ENCODE measurements at regions not wholly inside any gene's neighbourhood (a gene's known extent, or its start where the extent isn't known, plus 50 kb on each side); places are given as distances from the start of the nearest gene placed in this dataset.

DNA sequence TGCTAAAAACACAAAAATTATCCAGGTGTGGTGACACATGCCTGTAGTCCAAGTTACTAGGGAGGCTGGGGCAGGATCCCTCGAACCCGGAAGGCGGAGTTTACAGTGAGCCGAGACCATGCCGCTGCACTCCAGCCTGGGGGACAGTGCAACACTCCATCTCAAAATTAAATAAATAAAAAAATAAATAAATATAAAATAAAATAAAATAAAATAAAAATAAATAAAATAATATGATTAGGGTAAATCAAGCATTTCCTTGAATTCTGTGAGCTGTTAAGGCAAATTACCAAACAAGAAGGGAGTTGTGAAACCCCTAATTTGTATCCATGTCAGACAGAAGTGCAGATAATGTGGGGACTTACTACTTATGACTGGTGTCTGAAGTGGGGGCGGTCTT, 1928.9 kb upstream of the IGFBP7 start:
- no peak overlapping the region for H3K4me3 ChIP-seq (ENCODE audit: low read depth, low read length)
- TF ChIP-seq, protein P1, sequence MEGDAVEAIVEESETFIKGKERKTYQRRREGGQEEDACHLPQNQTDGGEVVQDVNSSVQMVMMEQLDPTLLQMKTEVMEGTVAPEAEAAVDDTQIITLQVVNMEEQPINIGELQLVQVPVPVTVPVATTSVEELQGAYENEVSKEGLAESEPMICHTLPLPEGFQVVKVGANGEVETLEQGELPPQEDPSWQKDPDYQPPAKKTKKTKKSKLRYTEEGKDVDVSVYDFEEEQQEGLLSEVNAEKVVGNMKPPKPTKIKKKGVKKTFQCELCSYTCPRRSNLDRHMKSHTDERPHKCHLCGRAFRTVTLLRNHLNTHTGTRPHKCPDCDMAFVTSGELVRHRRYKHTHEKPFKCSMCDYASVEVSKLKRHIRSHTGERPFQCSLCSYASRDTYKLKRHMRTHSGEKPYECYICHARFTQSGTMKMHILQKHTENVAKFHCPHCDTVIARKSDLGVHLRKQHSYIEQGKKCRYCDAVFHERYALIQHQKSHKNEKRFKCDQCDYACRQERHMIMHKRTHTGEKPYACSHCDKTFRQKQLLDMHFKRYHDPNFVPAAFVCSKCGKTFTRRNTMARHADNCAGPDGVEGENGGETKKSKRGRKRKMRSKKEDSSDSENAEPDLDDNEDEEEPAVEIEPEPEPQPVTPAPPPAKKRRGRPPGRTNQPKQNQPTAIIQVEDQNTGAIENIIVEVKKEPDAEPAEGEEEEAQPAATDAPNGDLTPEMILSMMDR (IDR thresholded peaks at IDR 0.05; ENCODE audit: insufficient read depth, low read depth, low read length) = no peak
- no peak for DNase-seq (ENCODE audit: low read depth)

DNA sequence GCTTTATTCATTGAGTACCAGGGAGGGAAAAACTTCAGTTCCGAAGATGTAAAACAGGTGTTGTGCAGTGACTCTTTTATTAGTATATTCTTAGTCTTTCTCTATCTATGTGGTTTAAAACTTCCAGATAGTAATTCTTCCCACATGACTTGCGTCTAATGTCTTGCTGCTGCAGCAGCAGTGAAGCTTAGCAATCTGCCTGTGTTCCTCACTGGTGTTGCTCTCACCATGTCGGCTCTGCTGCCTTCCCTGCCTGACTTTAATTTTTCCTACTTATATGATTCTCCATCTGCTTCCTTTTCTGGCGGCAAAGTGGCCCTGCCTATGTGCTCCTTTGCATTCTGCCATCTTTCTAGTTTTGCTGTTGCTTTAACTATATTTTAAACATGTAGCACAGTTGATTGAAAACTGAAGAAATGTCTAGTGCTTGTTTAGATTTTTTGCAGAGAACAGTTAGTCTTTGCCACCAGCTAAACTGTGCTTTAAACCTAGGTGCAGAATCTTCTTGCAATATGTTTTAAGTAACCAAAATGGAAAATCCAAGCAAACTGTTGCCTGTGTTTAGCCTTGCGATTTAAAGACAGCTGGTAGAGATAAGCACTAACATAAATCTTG, 1934.2 kb upstream of the IGFBP7 start:
- TF ChIP-seq, protein P1 (IDR thresholded peaks at IDR 0.05; ENCODE audit: insufficient read depth, low read depth, low read length) = no peak
- H3K4me3 ChIP-seq (ENCODE audit: low read depth, low read length) = no peak overlapping the region
- no peak for DNase-seq (ENCODE audit: low read depth)

DNA sequence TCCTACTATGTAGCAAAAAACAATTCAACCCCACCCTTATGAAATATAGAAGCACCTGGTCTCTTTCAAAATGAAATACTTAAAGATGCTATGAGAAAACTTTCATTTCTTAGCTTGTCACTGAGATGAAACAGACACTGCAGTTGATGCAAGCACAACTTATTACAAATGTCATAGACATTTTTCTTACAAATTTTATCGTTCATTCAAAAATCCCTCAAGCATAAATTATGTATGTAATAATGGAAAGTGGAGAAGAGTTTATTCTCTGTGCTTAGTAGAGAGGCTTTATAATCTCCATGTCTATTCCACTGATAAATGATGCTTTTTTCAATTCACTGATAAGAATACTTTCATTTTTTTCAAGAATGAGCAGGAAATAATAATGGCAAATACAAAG, 1943.9 kb upstream of the IGFBP7 start:
- H3K4me3 ChIP-seq (ENCODE audit: low read depth, low read length) = no peak overlapping the region
- TF ChIP-seq, protein P1 (IDR thresholded peaks at IDR 0.05; ENCODE audit: insufficient read depth, low read depth, low read length) = no peak
- no peak for DNase-seq (ENCODE audit: low read depth)

DNA sequence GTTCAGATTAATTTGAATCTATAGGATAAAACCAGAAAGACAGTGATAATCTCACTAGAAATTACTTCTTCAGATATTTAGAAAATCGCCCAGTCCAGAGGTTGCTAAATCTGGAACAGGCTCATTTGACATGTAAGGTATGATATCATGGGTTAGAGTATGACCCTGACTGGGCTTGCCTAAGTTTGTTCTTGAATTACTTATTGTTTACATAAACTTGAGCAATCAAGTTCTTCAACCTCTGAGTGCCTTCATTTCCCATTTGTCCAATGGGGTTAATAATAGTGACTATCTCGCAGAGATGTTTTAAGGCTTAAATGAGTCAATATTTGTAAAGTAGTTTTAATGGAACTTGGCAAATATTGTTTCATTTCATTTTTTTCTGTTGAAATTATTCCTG, 1947.6 kb upstream of the IGFBP7 start:
- TF ChIP-seq, protein P1 (IDR thresholded peaks at IDR 0.05; ENCODE audit: insufficient read depth, low read depth, low read length) = no peak
- no peak for DNase-seq (ENCODE audit: low read depth)
- no peak overlapping the region for H3K4me3 ChIP-seq (ENCODE audit: low read depth, low read length)

DNA sequence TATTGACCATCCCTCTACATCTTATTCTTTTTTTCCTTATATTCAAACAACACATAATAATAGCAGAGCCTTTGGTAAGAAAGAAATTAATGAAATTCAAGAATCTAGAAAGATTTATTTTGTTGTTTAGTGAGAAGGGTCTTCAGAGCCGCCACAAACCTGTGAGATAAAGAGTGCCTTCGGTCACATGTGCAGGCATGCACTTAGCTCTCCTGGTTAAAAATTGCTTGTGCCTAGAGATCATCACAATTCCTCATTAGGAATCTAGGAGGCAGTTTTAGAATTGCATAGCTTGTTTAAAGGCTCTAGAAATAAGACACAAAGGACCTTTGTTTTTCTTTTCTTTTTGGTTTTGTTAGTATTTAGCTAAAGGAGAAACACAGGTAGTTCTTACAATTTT, 1948.4 kb upstream of the IGFBP7 start:
- H3K4me3 ChIP-seq (ENCODE audit: low read depth, low read length) = no peak overlapping the region
- TF ChIP-seq, protein P1 (IDR thresholded peaks at IDR 0.05; ENCODE audit: insufficient read depth, low read depth, low read length) = no peak
- DNase-seq (ENCODE audit: low read depth) = no peak

DNA sequence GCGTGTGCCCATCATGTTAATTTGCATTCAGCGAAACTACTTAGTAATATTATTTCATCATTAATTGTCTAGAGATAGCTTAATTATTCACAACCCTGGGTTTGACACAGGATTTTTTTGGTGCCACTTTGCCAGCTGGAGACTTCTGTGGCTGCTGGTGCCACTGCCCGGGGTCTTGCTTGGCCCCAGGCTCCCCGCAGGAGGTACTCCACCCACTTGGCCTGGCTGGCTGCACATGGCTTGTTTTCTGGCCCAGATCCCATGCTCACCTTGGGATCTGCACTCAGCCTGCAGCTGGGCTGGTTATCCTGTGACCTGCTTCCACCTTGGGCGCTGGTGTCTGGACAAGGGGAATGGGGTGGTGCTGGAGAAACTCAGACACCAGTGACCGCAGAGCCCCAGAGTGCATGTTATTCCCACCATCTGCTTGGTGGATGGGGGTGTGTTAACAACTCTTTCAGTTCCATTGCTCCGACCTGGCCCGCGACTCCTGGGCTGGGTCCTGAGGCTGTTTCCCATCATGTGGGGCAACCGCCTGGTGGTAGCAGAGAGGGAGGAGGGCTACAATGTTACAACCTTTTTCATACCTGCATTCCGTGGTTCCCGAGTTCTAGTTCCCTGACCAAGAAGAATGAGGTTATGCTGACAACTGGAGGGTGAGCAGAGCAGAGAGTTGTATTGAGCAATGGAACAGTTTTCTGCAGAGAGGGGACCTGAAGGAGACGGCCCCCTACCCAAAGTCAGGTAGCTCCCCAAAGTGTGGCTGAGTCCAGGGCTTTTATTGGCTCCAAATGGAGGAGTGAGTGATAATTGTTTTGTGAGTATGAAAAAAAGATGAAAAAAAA, 1950.0 kb upstream of the IGFBP7 start:
- TF ChIP-seq, protein P1 (IDR thresholded peaks at IDR 0.05; ENCODE audit: insufficient read depth, low read depth, low read length) = no peak

More for the DNA sequence above, 1950.0 kb upstream of the IGFBP7 start:
- no peak overlapping the region for H3K4me3 ChIP-seq (ENCODE audit: low read depth, low read length)
- no peak for DNase-seq (ENCODE audit: low read depth)

All from fibroblast of villous mesenchyme (primary cell).